H1 (cell line): ENCODE measurements at regions not wholly inside any gene's neighbourhood (a gene's known extent, or its start where the extent isn't known, plus 50 kb on each side); places are given as distances from the start of the nearest gene placed in this dataset.

Experiments used
- CTCF ChIA-PET: fragments of 300-600 bp; sonication (Branson Sonifier 250); formaldehyde crosslinking; loops from one replicate; lab custom pipeline; 2021; ENCODE audit not compliant: partially characterized antibody; lab: Charles Lee
- POLR2A ChIA-PET: fragments of 300-600 bp; sonication (Branson Sonifier 250); formaldehyde crosslinking; loops from one replicate; lab custom pipeline; 2021; ENCODE audit warnings: inconsistent platforms; ENCODE audit not compliant: partially characterized antibody; lab: Charles Lee
- DNase-seq, 2 experiments: peaks; one replicate each; pipeline versions ENCODE4 v3.0.0 to v3.0.0-alpha.2; 2010 to 2022; ENCODE audit warnings: low spot score in 2 of 2, low read depth in 1 of 2, mixed read lengths in 1 of 2
- FAIRE-seq: peaks from 2 replicates; lab custom pipeline; 2011; peaks lifted over from hg19 to GRCh38; lab: Jason Lieb, UNC
- H2AFZ ChIP-seq: 2 replicates; pipeline ENCODE4 v1.8.1; 2012; ENCODE audit warnings: low read length, inconsistent platforms
- H2AK5ac ChIP-seq: 2 replicates; pipeline ENCODE4 v1.6.1; 2013; ENCODE audit warnings: low read depth, low read length
- H2BK120ac ChIP-seq: replicated peaks from 2 replicates; pipeline ENCODE3; 2013; ENCODE audit warnings: low read depth, low read length, inconsistent platforms
- H2BK12ac ChIP-seq: 2 replicates; pipeline ENCODE4 v1.6.1; 2013; ENCODE audit warnings: low read depth, low read length
- H2BK15ac ChIP-seq: 2 replicates; pipeline ENCODE4 v1.6.1; 2013; ENCODE audit warnings: low read length
- H2BK20ac ChIP-seq: 2 replicates; pipeline ENCODE4 v1.6.1; 2013; ENCODE audit warnings: low read length
- H2BK5ac ChIP-seq: 2 replicates; pipeline ENCODE4 v1.6.1; 2013; ENCODE audit warnings: low read depth, low read length
- H3K14ac ChIP-seq: 2 replicates; pipeline ENCODE4 v1.6.1; 2013; ENCODE audit warnings: inconsistent platforms; ENCODE audit not compliant: insufficient read length
- H3K18ac ChIP-seq: 2 replicates; pipeline ENCODE4 v1.6.1; 2013; ENCODE audit warnings: low read length; ENCODE audit errors: extremely low read depth
- H3K23ac ChIP-seq: 2 replicates; pipeline ENCODE4 v1.6.1; 2013; ENCODE audit warnings: inconsistent platforms; ENCODE audit not compliant: insufficient read length
- H3K23me2 ChIP-seq: 2 replicates; pipeline ENCODE4 v1.6.1; 2013; ENCODE audit warnings: low read depth, low read length
- H3K27ac ChIP-seq: 2 replicates; pipeline ENCODE4 v1.6.1; 2011; ENCODE audit warnings: low read depth, low read length, inconsistent platforms
- H3K27me3 ChIP-seq, 4 experiments: replicated peaks in 1 of 4; 1 replicate in 1 of 4; 2 replicates in 3 of 4; pipeline versions ENCODE4 v1.6.1 to v1.8.1; 2011 to 2013; ENCODE audit warnings: low read length in 3 of 4, mild to moderate bottlenecking in 3 of 4, inconsistent platforms in 2 of 4, mixed read lengths in 2 of 4, moderate library complexity in 1 of 4; ENCODE audit not compliant: control insufficient read depth in 3 of 4, insufficient read depth in 3 of 4; ENCODE audit errors: extremely low read depth in 1 of 4
- H3K36me3 ChIP-seq, 4 experiments: 2 replicates each; pipeline versions ENCODE4 v1.6.1 to v1.8.1; 2011 to 2013; ENCODE audit warnings: mild to moderate bottlenecking in 4 of 4, low read length in 3 of 4, moderate library complexity in 2 of 4, control low read depth in 1 of 4, inconsistent platforms in 1 of 4; ENCODE audit not compliant: insufficient read depth in 4 of 4, control insufficient read depth in 2 of 4
- H3K4ac ChIP-seq: replicated peaks from 2 replicates; pipeline ENCODE3; 2013; ENCODE audit warnings: low read length, low read depth, mixed read lengths, inconsistent platforms; ENCODE audit not compliant: insufficient read length
- H3K4me1 ChIP-seq, 4 experiments: replicated peaks in 1 of 4; 1 replicate in 1 of 4; 2 replicates in 3 of 4; pipeline versions ENCODE4 v1.6.1 to v1.8.1; 2011 to 2013; ENCODE audit warnings: low read length in 3 of 4, inconsistent platforms in 2 of 4, mixed read lengths in 1 of 4; ENCODE audit not compliant: insufficient read depth in 4 of 4, control insufficient read depth in 3 of 4
- H3K4me2 ChIP-seq, 2 experiments: 2 replicates each; pipeline versions ENCODE4 v1.6.1 to v1.8.1; 2011 to 2013; ENCODE audit warnings: low read depth in 2 of 2, low read length in 2 of 2, control low read depth in 1 of 2, inconsistent platforms in 1 of 2, mild to moderate bottlenecking in 1 of 2; ENCODE audit not compliant: insufficient read depth in 1 of 2
- H3K4me3 ChIP-seq, 4 experiments: fragments of 200-600, 300-600 bp in 1 of 4; sonication (generic), shearing (Covaris generic), sonication (Bioruptor Twin) in 1 of 4; 2 replicates each; pipeline versions ENCODE4 v1.5.1 to v1.8.1; 2011 to 2016; ENCODE audit warnings: low read length in 4 of 4, low read depth in 3 of 4, control low read depth in 2 of 4, inconsistent platforms in 2 of 4, mild to moderate bottlenecking in 2 of 4, mixed read lengths in 1 of 4, moderate library complexity in 1 of 4; ENCODE audit not compliant: insufficient read depth in 2 of 4; ENCODE audit errors: extremely low read depth in 1 of 4
- H3K56ac ChIP-seq: replicated peaks from 2 replicates; pipeline ENCODE3; 2013; ENCODE audit warnings: low read depth, mild to moderate bottlenecking, mixed read lengths, low read length, inconsistent platforms; ENCODE audit not compliant: insufficient read length
- H3K79me1 ChIP-seq: 2 replicates; pipeline ENCODE4 v1.6.1; 2013; ENCODE audit warnings: low read depth, low read length, control low read depth
- H3K79me2 ChIP-seq, 2 experiments: 2 replicates each; pipeline versions ENCODE4 v1.6.1 to v1.8.1; 2012 to 2013; ENCODE audit warnings: low read length in 2 of 2, mild to moderate bottlenecking in 2 of 2, inconsistent platforms in 1 of 2; ENCODE audit not compliant: insufficient read depth in 2 of 2, control insufficient read depth in 1 of 2
- H3K9ac ChIP-seq, 4 experiments: replicated peaks in 1 of 4; 1 replicate in 1 of 4; 2 replicates in 3 of 4; pipeline versions ENCODE4 v1.6.1 to v1.8.1; 2011 to 2013; ENCODE audit warnings: low read depth in 3 of 4, low read length in 3 of 4, control low read depth in 2 of 4, mild to moderate bottlenecking in 2 of 4, moderate library complexity in 2 of 4, inconsistent platforms in 1 of 4; ENCODE audit errors: extremely low read depth in 1 of 4
- H3K9me3 ChIP-seq, 2 experiments: 2 replicates each; pipeline versions ENCODE4 v1.6.1 to v1.8.1; 2012 to 2013; ENCODE audit warnings: mild to moderate bottlenecking in 2 of 2, moderate library complexity in 2 of 2, control low read depth in 1 of 2, inconsistent platforms in 1 of 2, low read depth in 1 of 2, low read length in 1 of 2, mixed read lengths in 1 of 2; ENCODE audit not compliant: insufficient read depth in 2 of 2
- H4K20me1 ChIP-seq, 2 experiments: replicated peaks in 1 of 2; 2 replicates each; pipeline versions ENCODE3 to v1.8.1; 2011 to 2013; ENCODE audit warnings: inconsistent platforms in 2 of 2, low read length in 2 of 2, mild to moderate bottlenecking in 1 of 2; ENCODE audit not compliant: insufficient read depth in 2 of 2, control insufficient read depth in 1 of 2
- H4K5ac ChIP-seq: 2 replicates; pipeline ENCODE4 v1.6.1; 2013; ENCODE audit warnings: low read length, low read depth, mixed read lengths, inconsistent platforms; ENCODE audit not compliant: insufficient read length
- H4K8ac ChIP-seq: 2 replicates; pipeline ENCODE4 v1.8.0; 2013; ENCODE audit warnings: mild to moderate bottlenecking, moderate library complexity, low read length, inconsistent platforms; ENCODE audit not compliant: insufficient read depth; ENCODE audit errors: extremely low read depth
- H4K91ac ChIP-seq: replicated peaks from 2 replicates; pipeline ENCODE3; 2013; ENCODE audit warnings: low read length, mixed read lengths, inconsistent platforms; ENCODE audit not compliant: insufficient read length
- BCL11A ChIP-seq, 2 experiments: IDR thresholded peaks; one replicate each; pipeline ENCODE4 v1.6.1; 2011; ENCODE audit warnings: low read depth in 2 of 2, low read length in 2 of 2, mild to moderate bottlenecking in 2 of 2
- CTCF ChIP-seq, 3 experiments: IDR thresholded peaks; 1 replicate in 2 of 3; 2 replicates in 1 of 3; pipeline versions ENCODE4 v1.5.1 to v1.6.1; 2011; ENCODE audit warnings: low read length in 3 of 3, mild to moderate bottlenecking in 3 of 3, inconsistent platforms in 2 of 3, low read depth in 1 of 3, moderate library complexity in 1 of 3; ENCODE audit not compliant: insufficient read depth in 1 of 3; ENCODE audit errors: control extremely low read depth in 1 of 3
- HDAC6 ChIP-seq: IDR thresholded peaks from one replicate; pipeline ENCODE4 v1.7.1; 2012; ENCODE audit warnings: low read depth, mild to moderate bottlenecking, inconsistent platforms, low read length, moderate library complexity
- MAX ChIP-seq: IDR thresholded peaks from 2 replicates; pipeline ENCODE4 v1.6.1; 2012; ENCODE audit warnings: inconsistent platforms
- POLR2A ChIP-seq, 2 experiments: IDR thresholded peaks; 1 replicate in 1 of 2; 2 replicates in 1 of 2; pipeline ENCODE4 v1.6.1; 2011; ENCODE audit warnings: low read depth in 2 of 2, low read length in 2 of 2, mild to moderate bottlenecking in 2 of 2; ENCODE audit errors: control extremely low read depth in 1 of 2
- POLR2AphosphoS5 ChIP-seq: IDR thresholded peaks from 2 replicates; pipeline ENCODE4 v1.6.1; 2011; ENCODE audit warnings: low read depth, low read length
- SIX5 ChIP-seq: IDR thresholded peaks from 2 replicates; pipeline ENCODE4 v1.6.1; 2011; ENCODE audit warnings: mild to moderate bottlenecking, low read depth, low read length
- SRF ChIP-seq: IDR thresholded peaks from 2 replicates; pipeline ENCODE4 v1.6.1; 2011; ENCODE audit warnings: mild to moderate bottlenecking, low read depth, low read length, moderate library complexity
- SUZ12 ChIP-seq: fragments of 200-600 bp; sonication (generic); IDR thresholded peaks from 2 replicates; pipeline ENCODE4 v1.6.1; 2012; ENCODE audit warnings: mild to moderate bottlenecking, inconsistent platforms, low read length, moderate library complexity, mixed read lengths
- TBP ChIP-seq: IDR thresholded peaks from 2 replicates; pipeline ENCODE4 v1.6.1; 2011; ENCODE audit warnings: low read depth, low read length, improper control_type of control experiment
- YY1 ChIP-seq: IDR thresholded peaks from 2 replicates; pipeline ENCODE4 v1.6.1; 2011; ENCODE audit warnings: low read depth, mild to moderate bottlenecking, low read length
- WGBS, 2 experiments: shearing (Covaris generic) in 1 of 2; methylation state at CpG; one replicate each; pipeline versions ENCODE4 v1.1.6 to v1.1.7; 2013 to 2015; ENCODE audit warnings: low lambda C conversion rate in 2 of 2, mixed read lengths in 2 of 2, inconsistent platforms in 1 of 2, low coverage in 1 of 2, missing lambda C conversion rate in 1 of 2; ENCODE audit not compliant: insufficient replicate concordance in 2 of 2, insufficient coverage in 1 of 2, insufficient read length in 1 of 2; ENCODE audit errors: extremely low coverage in 1 of 2, missing lambda C conversion rate in 1 of 2; 5-methylcytosine and 5-hydroxymethylcytosine counted together
- TF ChIP-seq, protein P1 (sequence below): IDR thresholded peaks from 2 replicates; pipeline ENCODE4 v1.6.1; 2011; ENCODE audit warnings: low read length, improper control_type of control experiment

DNA sequence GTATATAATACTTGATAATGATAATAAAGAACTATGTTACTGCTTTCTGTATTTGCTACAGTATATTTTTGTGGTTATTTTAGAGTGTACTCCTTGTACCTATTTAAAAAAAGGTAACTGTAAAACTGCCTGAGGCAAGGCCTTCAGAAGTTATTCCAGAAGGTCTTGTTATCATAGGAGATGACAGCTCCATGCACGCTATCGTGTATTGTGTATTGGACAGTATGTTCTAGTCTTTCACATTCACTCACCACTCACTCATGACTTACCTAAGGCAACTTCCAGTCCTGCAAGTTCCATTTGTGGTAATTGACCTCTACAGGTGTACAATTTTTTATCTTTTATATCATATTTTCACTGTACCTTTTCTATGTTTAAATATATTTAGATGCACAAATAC lies 100.7 kb downstream of the ARL4A start:
- Histone ChIP-seq H3K27me3 (no peaks in the 10 kb centered on the region), H4K5ac (no peak overlapping the region), H2BK120ac (no peak overlapping the region), H2BK12ac (no peak overlapping the region), H2AK5ac (no peak overlapping the region), H3K23ac (no peak overlapping the region), H3K79me1 (no peaks in the 10 kb centered on the region), H3K4me3 (no peak overlapping the region), H2BK5ac (no peak overlapping the region), H3K79me2 (no peaks in the 10 kb centered on the region), H4K20me1 (no peaks in the 10 kb centered on the region), H4K91ac (no peak overlapping the region), H3K4me1 (no peaks in the 10 kb centered on the region), H2BK15ac (no peak overlapping the region), H3K23me2 (no peaks in the 10 kb centered on the region), H3K9ac (no peak overlapping the region), H3K9me3 (no peaks in the 10 kb centered on the region), H3K4ac (no peak overlapping the region), H3K18ac (no peak overlapping the region), H2AFZ (no peak overlapping the region), H3K36me3 (no peaks in the 10 kb centered on the region), H4K8ac (no peak overlapping the region), H2BK20ac (no peak overlapping the region), H3K56ac (no peak overlapping the region), H3K27ac (no peak overlapping the region), H3K14ac (no peak overlapping the region), H3K4me2 (no peak overlapping the region)
- ChIA-PET CTCF (no interaction called here), POLR2A (no interaction called here)
- no peak for DNase-seq
- WGBS, 2 experiments = 100% methylated on average over 2 of the region's 2 CpGs; no CpG with 5 or more reads in 1 of the 2 experiments
- no peak for FAIRE-seq
- no peak for TF ChIP-seq POLR2AphosphoS5
- no peak for TF ChIP-seq HDAC6
- no peak for TF ChIP-seq SUZ12
- TF ChIP-seq TBP = no peak
- no peak for TF ChIP-seq CTCF (IDR thresholded peaks at IDR 0.05; ENCODE audit: control extremely low read depth in 1 of 3, insufficient read depth in 1 of 3, low read depth in 1 of 3, low read length in 3 of 3)
- no peak for TF ChIP-seq SRF
- no peak for TF ChIP-seq MAX
- TF ChIP-seq BCL11A (IDR thresholded peaks at IDR 0.05; ENCODE audit: low read depth in 2 of 2, low read length in 2 of 2) = no peak
- no peak for TF ChIP-seq POLR2A (IDR thresholded peaks at IDR 0.05; ENCODE audit: control extremely low read depth in 1 of 2, low read depth in 2 of 2, low read length in 2 of 2)
- TF ChIP-seq YY1 = no peak
- TF ChIP-seq, protein P1, sequence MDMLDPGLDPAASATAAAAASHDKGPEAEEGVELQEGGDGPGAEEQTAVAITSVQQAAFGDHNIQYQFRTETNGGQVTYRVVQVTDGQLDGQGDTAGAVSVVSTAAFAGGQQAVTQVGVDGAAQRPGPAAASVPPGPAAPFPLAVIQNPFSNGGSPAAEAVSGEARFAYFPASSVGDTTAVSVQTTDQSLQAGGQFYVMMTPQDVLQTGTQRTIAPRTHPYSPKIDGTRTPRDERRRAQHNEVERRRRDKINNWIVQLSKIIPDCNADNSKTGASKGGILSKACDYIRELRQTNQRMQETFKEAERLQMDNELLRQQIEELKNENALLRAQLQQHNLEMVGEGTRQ = no peak
- TF ChIP-seq SIX5 = no peak
